ENCODE measurements at regions not wholly inside any gene's neighbourhood (a gene's known extent, or its start where the extent isn't known, plus 50 kb on each side); places are given as distances from the start of the nearest gene placed in this dataset.
A peak's percentile ranks its signal among the peaks of the same experiment; 100 is the strongest.

GRCh38 chr9:108103046-108103693 lies 613.6 kb upstream of the KLF4 start:
- no peak for DNase-seq (ENCODE audit: low spot score)

GRCh38 chr9:108101410-108101809 lies 611.8 kb upstream of the KLF4 start:
- DNase-seq (ENCODE audit: low spot score), result no peak

GRCh38 chr9:108100571-108100970 lies 611.0 kb upstream of the KLF4 start:
- DNase-seq (ENCODE audit: low spot score), result no peak

GRCh38 chr9:108099854-108100253 lies 610.3 kb upstream of the KLF4 start:
- DNase-seq (ENCODE audit: low spot score), result no peak

- no peak for DNase-seq (ENCODE audit: low spot score)
These were observed 605.9 kb upstream of the KLF4 start for GRCh38 chr9:108095496-108095895.

GRCh38 chr9:108094676-108094993 lies 605.1 kb upstream of the KLF4 start:
- DNase-seq (ENCODE audit: low spot score), result no peak

- DNase-seq (ENCODE audit: low spot score), result peak; percentile 58
These were observed 604.5 kb upstream of the KLF4 start for GRCh38 chr9:108093773-108094675.

- no peak for DNase-seq (ENCODE audit: low spot score)
These were observed 599.3 kb upstream of the KLF4 start for GRCh38 chr9:108088916-108089315.

GRCh38 chr9:108087781-108088180 lies 598.2 kb upstream of the KLF4 start:
- no peak for DNase-seq (ENCODE audit: low spot score)

- no peak for DNase-seq (ENCODE audit: low spot score)
These were observed 597.1 kb upstream of the KLF4 start for GRCh38 chr9:108086624-108087023.

- no peak for DNase-seq (ENCODE audit: low spot score)
These were observed 595.7 kb upstream of the KLF4 start for GRCh38 chr9:108085294-108085693.

- DNase-seq (ENCODE audit: low spot score), result no peak
These were observed 594.3 kb upstream of the KLF4 start for GRCh38 chr9:108083796-108084352.

GRCh38 chr9:108083160-108083750 lies 593.7 kb upstream of the KLF4 start:
- DNase-seq (ENCODE audit: low spot score), result no peak

- no peak for DNase-seq (ENCODE audit: low spot score)
These were observed 591.5 kb upstream of the KLF4 start for GRCh38 chr9:108081112-108081511.

GRCh38 chr9:108080285-108080684 lies 590.7 kb upstream of the KLF4 start:
- no peak for DNase-seq (ENCODE audit: low spot score)

- no peak for DNase-seq (ENCODE audit: low spot score)
These were observed 589.2 kb upstream of the KLF4 start for GRCh38 chr9:108078811-108079210.

GRCh38 chr9:108078375-108078774 lies 588.8 kb upstream of the KLF4 start:
- no peak for DNase-seq (ENCODE audit: low spot score)

GRCh38 chr9:108077556-108077955 lies 588.0 kb upstream of the KLF4 start:
- DNase-seq (ENCODE audit: low spot score), result no peak

GRCh38 chr9:108074900-108075299 lies 585.3 kb upstream of the KLF4 start:
- DNase-seq (ENCODE audit: low spot score), result no peak

- no peak for DNase-seq (ENCODE audit: low spot score)
These were observed 584.3 kb upstream of the KLF4 start for GRCh38 chr9:108073823-108074222.

- no peak for DNase-seq (ENCODE audit: low spot score)
These were observed 583.2 kb upstream of the KLF4 start for GRCh38 chr9:108072740-108073139.

GRCh38 chr9:108070861-108071260 lies 581.3 kb upstream of the KLF4 start:
- no peak for DNase-seq (ENCODE audit: low spot score)

GRCh38 chr9:108069991-108070390 lies 580.4 kb upstream of the KLF4 start:
- no peak for DNase-seq (ENCODE audit: low spot score)

Measured in H4 (cell line).